NCI-H2029 treated with DMSO at 0.1 percent for 48 hours (cell line): ENCODE measurements at regions not wholly inside any gene's neighbourhood (a gene's known extent, or its start where the extent isn't known, plus 50 kb on each side); places are given as distances from the start of the nearest gene placed in this dataset.

Experiments used
- DNase-seq: peaks from one replicate; lab custom pipeline; 2025; lab: John Stamatoyannopoulos, UW

GRCh38 chr3:40858364-40859115, 333.8 kb downstream of the ZNF621 start:
- DNase-seq: no peak

GRCh38 chr3:40862946-40863345, 336.4 kb upstream of the CTNNB1 start:
- no peak for DNase-seq

- no peak for DNase-seq
Observed at GRCh38 chr3:40864146-40864782, 335.0 kb upstream of the CTNNB1 start.

- DNase-seq: no peak
Observed at GRCh38 chr3:40864915-40865314, 334.4 kb upstream of the CTNNB1 start.

- DNase-seq: no peak
Observed at GRCh38 chr3:40867797-40868196, 331.5 kb upstream of the CTNNB1 start.

GRCh38 chr3:40869013-40869412, 330.3 kb upstream of the CTNNB1 start:
- no peak for DNase-seq

- no peak for DNase-seq
Observed at GRCh38 chr3:40869939-40870338, 329.4 kb upstream of the CTNNB1 start.

- DNase-seq: no peak
Observed at GRCh38 chr3:40871394-40871793, 327.9 kb upstream of the CTNNB1 start.

- no peak for DNase-seq
Observed at GRCh38 chr3:40872258-40872920, 326.9 kb upstream of the CTNNB1 start.

GRCh38 chr3:40873476-40873875, 325.8 kb upstream of the CTNNB1 start:
- DNase-seq: no peak

- no peak for DNase-seq
Observed at GRCh38 chr3:40873934-40874699, 325.2 kb upstream of the CTNNB1 start.

- no peak for DNase-seq
Observed at GRCh38 chr3:40875581-40875980, 323.7 kb upstream of the CTNNB1 start.

- DNase-seq: no peak
Observed at GRCh38 chr3:40876009-40876408, 323.3 kb upstream of the CTNNB1 start.

- no peak for DNase-seq
Observed at GRCh38 chr3:40876496-40876895, 322.8 kb upstream of the CTNNB1 start.

GRCh38 chr3:40877631-40878463, 321.5 kb upstream of the CTNNB1 start:
- peak; percentile 18 for DNase-seq

GRCh38 chr3:40878464-40878905, 320.8 kb upstream of the CTNNB1 start:
- DNase-seq: no peak

GRCh38 chr3:40885430-40885829, 313.9 kb upstream of the CTNNB1 start:
- DNase-seq: no peak

- DNase-seq: no peak
Observed at GRCh38 chr3:40886660-40887425, 312.5 kb upstream of the CTNNB1 start.

GRCh38 chr3:40891186-40891585, 308.1 kb upstream of the CTNNB1 start:
- no peak for DNase-seq

GRCh38 chr3:40895109-40895508, 304.2 kb upstream of the CTNNB1 start:
- DNase-seq: no peak

GRCh38 chr3:40899286-40899712, 300.0 kb upstream of the CTNNB1 start:
- DNase-seq: no peak
